HepG2 (cell line): ENCODE measurements at regions not wholly inside any gene's neighbourhood (a gene's known extent, or its start where the extent isn't known, plus 50 kb on each side); places are given as distances from the start of the nearest gene placed in this dataset.

Experiments
- ATAC-seq: fragments of 200-7000 bp; cut with Tn5 transposase; 3 replicates; pipeline ENCODE4 v1.9.1; 2020; ENCODE audit warnings: mild to moderate bottlenecking, moderate library complexity
- BruUV-seq: library from RNA; stranded (reverse); fragments of 400-500 nt; replicated peaks from 2 replicates; lab custom pipeline; 2021; lab: Mats Ljungman, UMichigan
- CTCF ChIA-PET: fragments of 300-600 bp; formaldehyde crosslinking; extraction: SDS; loops from one replicate; lab custom pipeline; 2021; ENCODE audit warnings: low total read pairs, inconsistent platforms, low intra/inter-chr PET ratio; lab: Yijun Ruan, JAX
- POLR2A ChIA-PET: fragments of 350-600 bp; sonication (Branson Sonifier 250); formaldehyde crosslinking; loops from one replicate; lab custom pipeline; 2020; ENCODE audit warnings: antibody characterized with exemption, inconsistent platforms; lab: Yijun Ruan, JAX
- DNase-seq: peaks from one replicate; pipeline ENCODE4 v3.0.0-alpha.2; 2015; ENCODE audit warnings: low spot score
- FAIRE-seq: peaks from 3 replicates; lab custom pipeline; 2011; peaks lifted over from hg19 to GRCh38; lab: Jason Lieb, UNC
- H2AFZ ChIP-seq: one replicate; pipeline ENCODE4 v1.6.1; 2011; ENCODE audit warnings: low read length, inconsistent platforms
- H3K27ac ChIP-seq: fragments of 300-600 bp; 3 replicates; pipeline ENCODE4 v1.8.0; 2011; ENCODE audit warnings: mixed run types, mild to moderate bottlenecking, mixed read lengths, low read length, inconsistent platforms; ENCODE audit not compliant: insufficient read depth; ENCODE audit errors: extremely low read length
- H3K27me3 ChIP-seq, 2 experiments: fragments of 200-600 bp in 1 of 2; 2 replicates in 1 of 2; 3 replicates in 1 of 2; pipeline versions ENCODE4 v1.6.0 to v1.8.0; 2011; ENCODE audit warnings: low read length in 2 of 2, mild to moderate bottlenecking in 2 of 2, moderate library complexity in 2 of 2, inconsistent platforms in 1 of 2; ENCODE audit not compliant: insufficient read depth in 2 of 2, control insufficient read depth in 1 of 2
- H3K36me3 ChIP-seq, 2 experiments: fragments of 200-600 bp in 1 of 2; replicated peaks in 1 of 2; 2 replicates in 1 of 2; 3 replicates in 1 of 2; pipeline versions ENCODE4 v1.5.1 to v1.8.0; 2011; ENCODE audit warnings: low read length in 2 of 2, inconsistent platforms in 1 of 2; ENCODE audit not compliant: insufficient read depth in 2 of 2, control insufficient read depth in 1 of 2
- H3K4me1 ChIP-seq: 2 replicates; pipeline ENCODE4 v1.5.1; 2012; ENCODE audit warnings: low read length, inconsistent platforms; ENCODE audit not compliant: insufficient read depth
- H3K4me2 ChIP-seq: 2 replicates; pipeline ENCODE4 v1.6.0; 2011; ENCODE audit warnings: low read depth, low read length, inconsistent platforms
- H3K4me3 ChIP-seq, 3 experiments: fragments of 200-600 bp in 1 of 3; sonication (generic), shearing (Covaris generic) in 1 of 3; replicated peaks in 1 of 3; 2 replicates each; pipeline ENCODE4 v1.5.1; 2011 to 2016; ENCODE audit warnings: low read length in 3 of 3, inconsistent platforms in 2 of 3, low read depth in 2 of 3, mild to moderate bottlenecking in 2 of 3, control low read depth in 1 of 3, mixed read lengths in 1 of 3; ENCODE audit not compliant: insufficient read depth in 1 of 3
- H3K79me2 ChIP-seq: one replicate; pipeline ENCODE4 v1.6.1; 2011; ENCODE audit warnings: low read length, inconsistent platforms; ENCODE audit not compliant: insufficient read depth
- H3K9ac ChIP-seq: 2 replicates; pipeline ENCODE4 v1.6.0; 2011; ENCODE audit warnings: mild to moderate bottlenecking, low read depth, low read length, inconsistent platforms; ENCODE audit not compliant: insufficient read depth
- H3K9me3 ChIP-seq: 2 replicates; pipeline ENCODE4 v1.5.1; 2012; ENCODE audit warnings: mild to moderate bottlenecking, low read length
- H4K20me1 ChIP-seq: 2 replicates; pipeline ENCODE4 v1.6.0; 2011; ENCODE audit warnings: inconsistent platforms, mild to moderate bottlenecking, low read length, moderate library complexity; ENCODE audit not compliant: insufficient read depth
- IRF9 ChIP-seq: sonication (generic); formaldehyde crosslinking; IDR thresholded peaks from 2 replicates; pipeline ENCODE4 v1.8.0; 2022; ENCODE audit warnings: missing genetic modification reagents, mild to moderate bottlenecking, borderline replicate concordance
- KLF16 ChIP-seq, 2 experiments: sonication (generic) in 1 of 2; formaldehyde crosslinking in 1 of 2; IDR thresholded peaks; 2 replicates each; pipeline versions ENCODE4 v1.6.1 to v1.8.0; 2016 to 2023; ENCODE audit warnings: missing genetic modification reagents in 2 of 2, missing compliant biosample characterization in 1 of 2
- PHF21A ChIP-seq: sonication (generic); formaldehyde crosslinking; IDR thresholded peaks from 2 replicates; pipeline ENCODE4 v1.5.0; 2020; ENCODE audit warnings: mild to moderate bottlenecking, missing genetic modification reagents
- PPARG ChIP-seq: conservative IDR thresholded peaks from 2 replicates; pipeline ENCODE4 v1.6.1; 2016; ENCODE audit warnings: missing biosample characterization, missing genetic modification reagents
- THAP9 ChIP-seq: sonication (generic); formaldehyde crosslinking; IDR thresholded peaks from 2 replicates; pipeline ENCODE4; 2020; ENCODE audit warnings: missing genetic modification reagents, mild to moderate bottlenecking, borderline replicate concordance
- ZMYM3 ChIP-seq: sonication (generic); formaldehyde crosslinking; IDR thresholded peaks from 2 replicates; pipeline ENCODE4 v1.5.1; 2020; ENCODE audit warnings: mild to moderate bottlenecking, missing genetic modification reagents
- ZNF713 ChIP-seq: sonication (generic); formaldehyde crosslinking; IDR thresholded peaks from 2 replicates; pipeline ENCODE4 v1.4.0; 2020; ENCODE audit warnings: mild to moderate bottlenecking, missing genetic modification reagents
- ZNF737 ChIP-seq: sonication (generic); formaldehyde crosslinking; IDR thresholded peaks from 2 replicates; pipeline ENCODE4 v1.5.0; 2020; ENCODE audit warnings: missing genetic modification reagents, mild to moderate bottlenecking, borderline replicate concordance
- ZNF768 ChIP-seq: sonication (generic); formaldehyde crosslinking; IDR thresholded peaks from 2 replicates; pipeline ENCODE4 v1.4.0; 2020; ENCODE audit warnings: missing genetic modification reagents
- ZSCAN29 ChIP-seq: sonication (generic); formaldehyde crosslinking; conservative IDR thresholded peaks from 2 replicates; pipeline ENCODE4 v1.4.0; 2020; ENCODE audit warnings: mild to moderate bottlenecking, missing genetic modification reagents
- WGBS: methylation state at CpG from one replicate; pipeline ENCODE4 v1.1.6; 2017; ENCODE audit warnings: low lambda C conversion rate; 5-methylcytosine and 5-hydroxymethylcytosine counted together
- in situ Hi-C: cut with HindIII; loops from 2 replicates; pipeline ENCODE4 v1.10.0; 2017; ENCODE audit warnings: low pct_unique_long_range_greater_than_20kb; ENCODE audit not compliant: extremely low pct_ligation_motif_present
- intact Hi-C: fragments of 100-400 bp; cut with micrococcal nuclease; formaldehyde crosslinking; loops from one replicate; pipeline ENCODE4 v1.10.0; 2022; ENCODE audit not compliant: unreplicated experiment
- TF ChIP-seq, protein P1 (sequence below), 2 experiments: sonication (generic) in 1 of 2; formaldehyde crosslinking in 1 of 2; IDR thresholded peaks; 2 replicates each; pipeline versions ENCODE4 v1.6.1 to v1.9.0; 2014 to 2022; ENCODE audit warnings: antibody characterized with exemption in 1 of 2, borderline replicate concordance in 1 of 2, inconsistent platforms in 1 of 2, low read depth in 1 of 2, missing genetic modification reagents in 1 of 2

GRCh38 chr1:38454749-38455441 is 404.7 kb downstream of the RRAGC start:
- FAIRE-seq (no peak), ATAC-seq (no peak), DNase-seq (no peak)
- in situ Hi-C loops: no loop called here
- Histone ChIP-seq H3K4me1 (no peaks in the 10 kb centered on the region), H3K4me3 (no peak overlapping the region), H3K27ac (no peak overlapping the region), H3K36me3 (no peaks in the 10 kb centered on the region), H3K27me3 (peaks cover 0 to 3% of the 10 kb centered on the region in 2 experiments; a peak in 2 of 5 replicates), H3K9me3 (no peaks in the 10 kb centered on the region), H3K79me2 (no peaks in the 10 kb centered on the region), H3K4me2 (no peak overlapping the region), H4K20me1 (no peaks in the 10 kb centered on the region), H2AFZ (no peak overlapping the region), H3K9ac (no peak overlapping the region)
- ChIA-PET CTCF (no interaction called here), POLR2A (no interaction called here)
- intact Hi-C loops: no loop called here
- 21% methylated on average over 9 of the region's 9 CpGs for WGBS
- no TSS peak for BruUV-seq
- TF ChIP-seq THAP9 (CRISPR knock-in tag): no peak
- no peak for TF ChIP-seq ZMYM3 (CRISPR knock-in tag)
- TF ChIP-seq ZNF737: no peak
- TF ChIP-seq ZNF713 (CRISPR knock-in tag): no peak
- no peak for TF ChIP-seq PHF21A (CRISPR knock-in tag)
- TF ChIP-seq KLF16 (CRISPR knock-in tag; IDR thresholded peaks at IDR 0.05): no peak
- no peak for TF ChIP-seq ZSCAN29 (CRISPR knock-in tag)
- TF ChIP-seq, protein P1, sequence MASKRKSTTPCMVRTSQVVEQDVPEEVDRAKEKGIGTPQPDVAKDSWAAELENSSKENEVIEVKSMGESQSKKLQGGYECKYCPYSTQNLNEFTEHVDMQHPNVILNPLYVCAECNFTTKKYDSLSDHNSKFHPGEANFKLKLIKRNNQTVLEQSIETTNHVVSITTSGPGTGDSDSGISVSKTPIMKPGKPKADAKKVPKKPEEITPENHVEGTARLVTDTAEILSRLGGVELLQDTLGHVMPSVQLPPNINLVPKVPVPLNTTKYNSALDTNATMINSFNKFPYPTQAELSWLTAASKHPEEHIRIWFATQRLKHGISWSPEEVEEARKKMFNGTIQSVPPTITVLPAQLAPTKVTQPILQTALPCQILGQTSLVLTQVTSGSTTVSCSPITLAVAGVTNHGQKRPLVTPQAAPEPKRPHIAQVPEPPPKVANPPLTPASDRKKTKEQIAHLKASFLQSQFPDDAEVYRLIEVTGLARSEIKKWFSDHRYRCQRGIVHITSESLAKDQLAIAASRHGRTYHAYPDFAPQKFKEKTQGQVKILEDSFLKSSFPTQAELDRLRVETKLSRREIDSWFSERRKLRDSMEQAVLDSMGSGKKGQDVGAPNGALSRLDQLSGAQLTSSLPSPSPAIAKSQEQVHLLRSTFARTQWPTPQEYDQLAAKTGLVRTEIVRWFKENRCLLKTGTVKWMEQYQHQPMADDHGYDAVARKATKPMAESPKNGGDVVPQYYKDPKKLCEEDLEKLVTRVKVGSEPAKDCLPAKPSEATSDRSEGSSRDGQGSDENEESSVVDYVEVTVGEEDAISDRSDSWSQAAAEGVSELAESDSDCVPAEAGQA (IDR thresholded peaks at IDR 0.05; ENCODE audit: low read depth): no peak
- TF ChIP-seq, protein P1 (CRISPR knock-in tag; IDR thresholded peaks at IDR 0.05; ENCODE audit: borderline replicate concordance): no peak
- TF ChIP-seq PPARG (CRISPR knock-in tag): no peak
- TF ChIP-seq IRF9 (CRISPR knock-in tag): no peak
- no peak for TF ChIP-seq ZNF768
